ENCODE measurements at regions not wholly inside any gene's neighbourhood (a gene's known extent, or its start where the extent isn't known, plus 50 kb on each side); places are given as distances from the start of the nearest gene placed in this dataset.

DNA sequence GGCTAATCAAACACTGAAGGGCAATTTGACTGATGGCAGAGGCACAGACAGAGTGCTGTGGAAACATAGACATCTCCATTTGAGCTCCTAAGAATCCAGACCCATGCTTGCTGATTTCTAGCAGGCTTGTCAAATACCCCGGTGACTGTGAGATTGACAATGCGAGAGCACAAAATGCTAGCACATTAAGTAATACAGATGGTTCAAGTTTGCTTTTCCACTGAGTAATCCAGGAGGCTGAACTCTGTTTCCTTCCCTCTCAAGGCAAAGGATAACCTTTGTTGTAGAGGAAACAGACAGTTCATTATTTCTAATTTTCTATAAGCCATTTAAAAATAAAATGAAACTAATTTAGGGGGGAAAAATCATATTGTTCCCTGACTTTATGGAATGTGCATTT is 256.5 kb upstream of the CRY1 start:
- DNase-seq = no peak

DNA sequence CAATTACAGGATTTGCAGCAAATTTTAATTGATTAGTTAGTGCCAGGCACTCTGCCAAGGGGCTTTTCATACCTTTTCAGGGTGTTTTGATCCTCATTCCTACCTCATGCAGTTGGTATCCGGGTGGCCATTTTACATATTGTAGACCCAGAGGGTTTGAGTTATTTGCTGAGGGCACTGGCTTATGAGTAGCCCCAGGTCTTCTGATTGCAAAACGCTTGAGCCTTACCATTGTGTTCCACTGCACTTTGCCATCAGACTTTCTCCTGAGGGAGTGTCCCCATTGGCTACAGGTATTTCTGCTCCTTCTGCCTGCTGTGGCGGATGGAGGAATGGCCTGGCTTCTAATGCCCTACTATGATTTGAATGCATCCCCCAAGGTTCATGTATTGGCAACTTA is 257.8 kb upstream of the CRY1 start:
- DNase-seq = no peak

DNA sequence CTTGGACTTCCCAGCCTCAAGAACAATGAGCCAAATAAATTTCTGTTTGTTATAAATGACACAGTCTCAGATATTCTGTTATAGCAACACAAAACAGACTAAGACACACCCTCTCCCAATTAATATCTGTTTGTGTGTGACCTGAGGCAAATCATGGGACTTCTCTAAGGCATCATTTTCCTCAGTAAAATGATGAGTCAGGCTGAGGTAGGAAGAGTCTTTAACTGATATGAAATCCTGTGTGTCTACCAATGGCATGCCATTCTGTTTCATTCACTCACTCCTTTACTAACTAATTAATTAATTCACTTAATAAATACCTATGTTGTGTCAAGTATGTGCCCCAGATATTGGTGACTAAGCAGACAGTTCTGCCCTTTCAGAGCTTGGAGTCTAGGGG is 258.4 kb upstream of the CRY1 start:
- DNase-seq = no peak

DNA sequence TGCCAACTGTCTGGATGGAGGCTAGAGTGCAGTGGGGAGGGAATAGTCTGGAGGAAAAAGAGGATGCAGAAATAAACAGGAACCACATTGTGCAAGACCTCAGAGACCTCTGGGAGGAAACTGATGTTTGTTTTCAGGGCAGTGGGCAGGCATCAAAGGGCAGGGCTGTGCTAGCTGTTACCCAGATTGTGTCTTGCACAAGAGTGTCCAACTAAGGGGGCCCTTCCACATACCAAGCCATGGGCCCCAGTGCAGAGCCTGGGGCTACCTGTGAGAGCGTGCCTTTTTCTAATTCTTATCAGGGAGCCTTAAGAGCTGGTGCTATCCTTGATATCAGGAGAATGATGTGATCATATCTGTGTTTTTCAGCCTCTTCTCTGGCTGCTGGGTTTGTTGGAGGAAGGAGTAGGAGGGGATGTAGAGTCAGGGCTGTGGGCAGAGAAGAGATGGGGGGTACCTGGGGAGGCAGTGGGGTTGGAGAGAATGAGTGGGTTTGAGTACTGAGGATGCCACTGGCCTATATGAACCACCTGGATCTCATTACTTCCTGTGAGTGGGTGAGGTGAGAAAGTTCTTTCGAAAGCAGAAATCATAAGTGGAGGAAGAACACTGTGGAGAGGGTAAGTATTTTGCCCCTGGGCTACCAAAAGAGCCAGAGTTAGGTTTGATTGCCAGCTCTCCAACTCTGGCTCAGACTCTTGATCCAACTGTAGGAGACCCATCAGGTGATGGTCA is 259.2 kb upstream of the CRY1 start:
- peak in 1 of 5 donors; percentile 29 for DNase-seq

- DNase-seq = no peak
Observed at GRCh38 chr12:107353312-107353711, 260.0 kb upstream of the CRY1 start.

DNA sequence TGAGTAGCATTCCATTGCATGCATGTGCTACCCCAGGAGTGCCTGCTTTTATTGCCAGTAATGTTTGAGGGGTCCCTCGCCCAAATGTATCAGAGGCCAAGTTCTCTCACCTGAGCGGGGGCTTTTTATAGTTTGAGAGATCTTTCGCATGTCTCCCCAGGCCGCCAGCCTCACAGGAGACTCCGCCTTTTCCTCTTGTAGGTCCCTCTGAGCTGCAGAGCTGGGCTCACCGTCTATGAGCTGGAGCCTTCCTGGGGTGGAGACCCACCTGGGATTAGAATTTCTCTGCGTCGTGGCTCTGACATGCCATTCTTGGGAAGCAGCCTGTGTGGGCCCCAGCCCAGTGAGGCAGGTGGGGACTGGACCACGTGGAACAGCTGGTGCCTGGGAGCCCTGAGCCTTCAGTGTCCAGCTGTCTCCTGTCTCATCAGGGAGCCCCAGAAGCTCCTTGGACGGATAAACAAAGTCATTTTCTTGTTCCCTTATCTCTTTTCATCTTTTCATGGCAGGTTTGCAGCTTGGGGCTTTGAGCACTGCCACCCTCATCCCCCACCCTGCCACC is 261.7 kb upstream of the CRY1 start:
- no peak for DNase-seq

GRCh38 chr12:107355612-107356011 is 262.3 kb upstream of the CRY1 start:
- no peak for DNase-seq

DNA sequence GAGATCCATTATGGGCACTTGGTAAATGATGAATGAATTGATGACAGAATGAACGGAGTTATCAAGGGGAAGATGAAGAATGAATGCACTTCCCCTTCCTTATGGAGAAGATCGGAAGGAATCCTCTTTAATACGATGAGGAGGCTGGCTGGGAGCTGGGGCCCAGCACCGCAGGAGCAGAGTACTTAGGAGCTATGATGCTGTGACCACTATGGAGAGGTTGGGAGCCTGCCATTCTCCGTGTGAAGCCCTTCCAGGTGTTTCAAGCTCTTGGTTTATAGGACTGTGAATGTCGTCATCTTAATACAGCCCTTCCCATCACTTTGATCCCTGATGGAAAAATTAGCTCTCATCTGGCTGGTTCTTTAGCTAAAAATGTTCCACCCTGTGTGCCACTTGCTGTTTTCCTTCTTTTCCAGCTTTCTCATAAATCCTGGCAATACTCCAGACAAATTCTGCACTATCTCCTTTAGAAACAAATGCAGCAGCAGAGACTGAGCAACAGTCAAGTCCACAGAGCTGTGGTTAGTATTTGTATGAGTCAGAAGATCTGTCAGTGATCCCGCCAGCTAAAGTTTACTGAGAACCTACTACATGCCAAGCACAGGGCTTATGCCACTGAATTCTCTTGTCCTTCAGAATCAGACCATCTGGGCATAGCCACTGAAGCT is 263.1 kb upstream of the CRY1 start:
- peak in 1 of 5 donors; percentile 56 for DNase-seq

- DNase-seq = no peak
Observed at GRCh38 chr12:107356937-107357295, 263.6 kb upstream of the CRY1 start.

DNA sequence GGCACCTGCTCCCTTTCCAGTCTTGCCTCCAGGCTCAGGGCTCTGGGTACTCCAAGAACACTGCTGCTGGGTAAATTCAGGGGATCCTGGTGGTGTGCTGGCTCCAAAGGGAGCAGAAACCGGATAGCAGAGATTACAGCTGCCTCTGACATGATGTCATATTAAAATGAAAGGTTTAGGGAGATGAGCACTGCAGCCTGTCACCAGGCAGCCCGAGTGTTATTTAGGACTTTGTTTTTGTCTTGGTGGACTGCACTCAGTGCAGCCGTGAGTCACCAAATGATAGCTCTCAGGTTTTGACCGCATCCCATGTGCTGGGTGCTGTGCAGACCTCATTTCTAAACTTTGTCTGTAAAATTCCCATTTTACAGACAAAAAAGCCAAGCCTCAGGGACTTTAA is 266.0 kb upstream of the CRY1 start:
- DNase-seq = no peak

- DNase-seq = no peak
Observed at GRCh38 chr12:107360033-107360432, 266.7 kb upstream of the CRY1 start.

DNA sequence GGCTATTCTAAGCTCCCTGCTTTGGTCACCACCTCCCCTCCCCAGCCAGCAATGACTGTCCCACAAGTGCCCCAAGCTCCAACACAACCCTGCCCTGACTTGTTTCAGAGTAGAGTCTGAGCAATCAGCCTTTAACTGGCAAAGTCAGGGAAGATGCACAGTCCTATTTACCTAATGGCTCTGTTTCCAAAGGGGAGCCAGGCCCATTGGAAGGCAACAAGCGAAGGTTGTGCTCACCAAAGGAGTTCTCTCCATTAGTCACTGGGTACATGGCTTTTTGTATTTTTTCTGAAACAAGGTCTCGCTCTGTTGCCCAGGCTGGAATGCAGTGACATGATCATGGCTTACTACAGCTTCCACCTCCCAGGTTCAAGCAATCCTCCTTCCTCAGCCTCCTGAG is 267.1 kb upstream of the CRY1 start:
- DNase-seq = no peak

DNA sequence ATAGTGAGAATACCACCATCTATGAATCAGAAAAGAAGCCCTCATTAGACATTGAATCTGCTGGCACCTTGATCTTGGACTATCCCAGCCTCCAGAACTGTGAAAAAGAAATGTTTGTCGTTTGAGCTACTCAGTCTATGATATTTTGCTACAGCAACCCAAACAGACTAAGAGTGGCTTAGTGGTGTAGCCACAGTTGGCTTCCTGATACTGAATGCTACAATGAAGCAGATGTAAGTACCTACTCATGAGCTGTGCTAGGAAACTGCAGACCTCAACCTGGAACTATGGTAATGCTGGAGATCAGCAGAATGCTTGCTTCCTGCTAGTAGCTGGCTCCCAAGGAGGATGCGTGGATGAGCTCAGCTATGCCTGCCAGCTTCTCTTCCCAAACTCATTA is 268.6 kb upstream of the CRY1 start:
- no peak for DNase-seq

GRCh38 chr12:107362960-107363359 is 269.6 kb upstream of the CRY1 start:
- no peak for DNase-seq

DNA sequence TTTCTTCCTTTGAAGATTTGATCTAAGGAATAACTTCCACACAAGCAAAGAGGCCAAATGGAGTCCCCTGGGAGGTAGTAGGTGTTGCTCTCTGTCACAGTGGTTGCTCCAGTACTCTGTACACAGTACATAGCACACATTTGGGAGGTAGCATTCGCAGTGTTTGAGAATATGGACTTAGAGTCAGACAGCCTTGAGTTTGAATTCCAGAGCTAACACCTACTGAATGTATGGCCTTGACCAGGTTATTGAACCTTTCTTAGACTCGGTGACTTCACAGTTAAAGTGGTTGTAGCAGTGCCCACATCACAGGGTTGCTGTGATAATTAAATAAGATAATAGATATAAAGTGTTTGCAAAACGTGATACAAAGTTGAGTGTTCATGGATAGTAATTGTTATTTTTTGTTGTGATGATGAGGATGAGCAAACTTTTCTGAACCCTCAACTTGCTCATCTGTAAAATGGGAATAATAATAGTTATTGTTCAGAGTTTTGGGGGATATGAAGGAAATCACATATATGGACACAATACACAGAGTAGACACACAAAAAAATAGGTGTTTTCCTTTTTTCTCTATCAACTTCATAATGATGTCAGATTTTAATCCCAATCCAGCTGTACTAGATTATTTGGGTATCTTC is 271.6 kb upstream of the CRY1 start:
- no peak for DNase-seq

DNA sequence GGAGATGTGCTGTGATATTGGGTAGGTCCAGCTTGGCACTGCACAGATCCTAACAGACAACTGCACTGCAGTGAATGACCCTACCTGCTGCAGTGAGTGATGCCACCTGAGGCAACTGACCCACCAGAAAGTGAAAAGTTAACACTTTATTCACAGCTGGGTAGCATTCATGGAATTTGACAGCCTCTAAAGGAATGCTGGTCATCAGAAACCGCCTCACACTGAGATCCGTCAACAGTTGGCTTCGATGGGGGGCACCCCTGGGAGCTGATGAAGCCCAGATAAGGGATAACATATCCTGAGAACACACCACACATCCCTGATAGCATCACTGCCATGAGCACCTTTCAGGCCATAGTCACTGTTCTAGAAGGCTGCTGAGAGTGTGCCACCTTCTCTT is 272.4 kb upstream of the CRY1 start:
- no peak for DNase-seq

DNA sequence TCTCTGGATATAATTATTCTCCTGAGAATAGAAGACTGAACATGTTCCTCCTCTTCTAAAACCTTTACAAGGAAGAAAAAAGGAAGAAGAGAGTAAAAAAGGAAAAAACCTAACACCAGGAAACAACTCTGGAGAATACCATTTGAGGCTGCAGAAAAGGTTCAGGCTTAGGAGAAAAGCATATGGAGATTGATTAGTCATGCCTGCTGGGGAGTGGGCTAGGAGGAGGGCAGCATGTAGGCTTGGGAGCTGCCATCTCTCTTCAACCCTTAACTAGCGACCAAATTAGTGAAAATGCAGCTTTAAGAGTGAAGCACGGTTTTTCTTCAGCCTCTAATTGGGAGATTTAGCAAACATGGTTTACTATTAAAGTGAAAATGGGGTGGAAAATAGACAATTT is 273.0 kb upstream of the CRY1 start:
- DNase-seq = no peak

GRCh38 chr12:107368586-107368985 is 275.2 kb upstream of the CRY1 start:
- peak in 1 of 5 donors; percentile 65 for DNase-seq

- DNase-seq = peak in 1 of 5 donors; percentile 40
Observed at GRCh38 chr12:107369006-107369405, 275.7 kb upstream of the CRY1 start.

- DNase-seq = peak in 2 of 5 donors; percentile 19 to 90
Observed at GRCh38 chr12:107369679-107370078, 276.3 kb upstream of the CRY1 start.

- peak; percentile 10 to 79 (median 31) for DNase-seq
Observed at GRCh38 chr12:107372229-107372658, 278.9 kb upstream of the CRY1 start.

DNA sequence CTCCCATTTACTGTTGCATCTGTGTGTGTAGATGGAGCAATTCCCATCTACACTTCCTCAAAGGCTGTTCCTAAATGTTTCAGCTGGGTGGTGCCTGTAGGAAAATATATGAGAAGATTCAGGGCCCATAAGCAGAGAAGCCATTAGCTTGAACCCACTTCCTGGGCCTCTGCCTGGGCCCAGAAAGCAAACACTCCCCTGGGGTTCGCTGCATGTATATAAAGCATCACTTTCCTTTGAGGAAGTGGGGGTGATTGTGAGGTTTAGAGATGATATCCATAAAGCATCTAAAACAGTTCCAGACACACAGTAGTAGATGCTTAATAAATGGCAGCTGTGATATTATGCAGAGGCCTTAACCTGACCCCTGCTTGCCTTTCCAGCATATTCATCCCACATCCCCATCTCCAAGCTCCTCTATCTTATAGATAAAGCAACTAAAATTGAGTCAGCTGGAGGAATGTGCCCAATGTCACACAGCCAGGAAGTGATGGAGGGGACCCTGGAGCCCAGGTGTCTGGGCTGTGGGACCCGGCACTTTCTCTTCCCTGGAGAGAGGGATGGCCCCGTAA is 280.0 kb upstream of the CRY1 start:
- DNase-seq = peak in 1 of 5 donors; percentile 48

GRCh38 chr12:107374161-107374840 is 281.0 kb upstream of the CRY1 start:
- DNase-seq = no peak

Measured in T-helper 1 cell (primary cell).